HG02852 (cell line): ENCODE measurements at regions not wholly inside any gene's neighbourhood (a gene's known extent, or its start where the extent isn't known, plus 50 kb on each side); places are given as distances from the start of the nearest gene placed in this dataset.

ENCODE experiments used
- ATAC-seq: cut with Tn5 transposase; IDR thresholded peaks from one replicate; pipeline ENCODE4 v1.9.1; 2021; ENCODE audit warnings: mild to moderate bottlenecking, moderate library complexity; ENCODE audit not compliant: unreplicated experiment

GRCh38 chr17:72590382-72590781, 469.6 kb downstream of the SOX9 start:
- ATAC-seq, result no peak

DNA sequence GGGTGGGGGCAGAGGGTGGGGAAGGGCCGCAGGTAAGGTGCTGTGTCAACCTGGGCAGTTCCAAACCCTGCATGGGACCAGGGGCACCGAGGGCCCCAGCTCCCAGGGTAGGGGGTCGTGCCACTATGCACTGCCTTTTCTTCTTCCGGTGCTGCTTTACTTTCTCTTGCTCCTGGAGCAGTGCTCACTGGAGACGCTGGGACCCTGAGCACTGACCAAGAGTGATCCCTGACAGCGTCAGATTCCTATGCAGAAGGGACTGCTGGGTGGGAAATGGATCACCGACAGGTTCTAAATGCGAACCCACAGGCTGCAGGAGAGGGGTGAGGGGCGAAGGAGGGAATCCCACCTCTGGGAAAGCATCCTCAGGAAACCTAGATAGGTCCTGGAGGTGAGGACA, 470.1 kb downstream of the SOX9 start:
- ATAC-seq, result no peak

- ATAC-seq, result no peak
Observed at GRCh38 chr17:72591289-72592241, 470.7 kb downstream of the SOX9 start.

GRCh38 chr17:72592242-72592966, 471.6 kb downstream of the SOX9 start:
- peak; percentile 61 for ATAC-seq

- no peak for ATAC-seq
Observed at GRCh38 chr17:72592967-72593325, 472.1 kb downstream of the SOX9 start.

GRCh38 chr17:72594248-72594647, 473.4 kb downstream of the SOX9 start:
- ATAC-seq, result no peak
